ENCODE measurements at regions not wholly inside any gene's neighbourhood (a gene's known extent, or its start where the extent isn't known, plus 50 kb on each side); places are given as distances from the start of the nearest gene placed in this dataset.
"Not testable (repeated sequence)": the region's sequence is repeated elsewhere in the genome, so short reads cannot be mapped to it uniquely, and the experiment has no call there.

DNA sequence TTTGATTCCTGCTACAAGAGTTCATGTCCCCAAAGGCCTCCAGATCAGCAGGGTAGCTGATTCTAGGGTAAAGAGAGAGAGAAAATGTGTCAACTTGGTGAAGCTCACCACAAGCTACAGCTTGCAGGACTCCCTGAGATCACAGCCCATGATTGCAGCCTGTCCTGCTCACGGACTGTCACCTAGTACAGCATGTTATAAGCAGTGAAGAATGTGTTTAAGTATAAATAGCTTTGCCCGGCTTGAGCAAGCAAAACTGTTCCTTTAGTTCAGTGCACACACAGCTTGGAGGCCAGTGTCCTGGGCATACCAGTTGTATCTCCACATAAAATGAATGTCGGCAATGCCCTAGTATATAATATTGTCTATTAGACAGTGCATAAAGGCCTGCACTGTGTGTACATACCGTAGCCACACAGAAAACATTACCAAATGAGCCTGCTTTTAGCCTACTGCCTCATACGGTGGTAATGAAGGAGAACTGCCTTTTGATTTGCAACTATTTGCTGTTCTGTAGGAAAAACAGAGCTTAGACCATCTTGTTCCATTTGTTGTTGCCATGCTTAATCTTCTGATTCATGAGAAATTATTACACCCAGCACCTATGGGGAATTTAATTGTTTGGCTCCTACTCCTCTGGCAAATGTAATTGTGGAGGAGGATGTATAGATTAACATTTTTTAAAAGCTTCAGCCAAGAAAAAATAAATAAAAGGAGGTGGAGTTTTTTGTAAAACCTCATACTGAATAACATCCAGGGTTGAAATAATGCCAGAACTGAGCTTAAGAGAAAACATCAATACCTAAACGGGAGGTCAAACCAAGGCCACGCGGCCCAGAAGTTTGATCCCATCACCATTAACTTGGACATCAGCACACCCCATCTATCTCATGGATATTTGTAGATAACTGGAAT, 108.1 kb upstream of the G2E3 start:
- Histone ChIP-seq H3K4me2 (ENCODE audit: low read length) (no peak overlapping the region), H3K36me3 (ENCODE audit: insufficient read depth, low read length) (no peaks in the 10 kb centered on the region), H3K9ac (ENCODE audit: low read depth, low read length) (no peak overlapping the region), H3K9me3 (replicated peaks; ENCODE audit: low read length) (no peaks in the 10 kb centered on the region), H3K27me3 (ENCODE audit: control insufficient read depth, insufficient read depth, low read length) (peaks cover 8% of the 10 kb centered on the region), H3K4me1 (ENCODE audit: control insufficient read depth, insufficient read depth, low read length) (no peaks in the 10 kb centered on the region), H3K4me3 (ENCODE audit: low read length) (no peak overlapping the region)

DNA sequence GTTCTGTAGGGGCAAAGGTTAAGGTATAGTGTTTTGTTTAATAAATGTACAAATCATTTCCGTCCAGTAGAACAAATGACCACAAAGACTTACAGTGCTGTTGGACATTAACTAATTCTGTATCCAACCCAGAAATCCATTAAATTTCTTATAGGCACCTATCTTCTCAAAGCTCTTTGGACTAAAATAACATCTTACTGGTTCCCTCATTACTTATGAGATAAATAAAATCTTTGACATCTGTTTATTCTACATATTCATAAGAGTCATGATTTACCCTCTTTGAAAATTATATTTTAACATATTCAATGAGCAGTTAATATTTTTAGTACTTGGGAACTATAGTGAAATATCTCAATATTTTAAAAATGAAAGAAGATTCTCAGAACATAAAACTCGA, 102.7 kb upstream of the G2E3 start:
- Histone ChIP-seq H3K9ac (ENCODE audit: low read depth, low read length) (no peak overlapping the region), H3K9me3 (replicated peaks; ENCODE audit: low read length) (no peaks in the 10 kb centered on the region), H3K27me3 (ENCODE audit: control insufficient read depth, insufficient read depth, low read length) (peaks cover 13% of the 10 kb centered on the region), H3K4me3 (ENCODE audit: low read length) (no peak overlapping the region), H3K4me2 (ENCODE audit: low read length) (no peak overlapping the region), H3K4me1 (ENCODE audit: control insufficient read depth, insufficient read depth, low read length) (no peaks in the 10 kb centered on the region), H3K36me3 (ENCODE audit: insufficient read depth, low read length) (no peaks in the 10 kb centered on the region)

DNA sequence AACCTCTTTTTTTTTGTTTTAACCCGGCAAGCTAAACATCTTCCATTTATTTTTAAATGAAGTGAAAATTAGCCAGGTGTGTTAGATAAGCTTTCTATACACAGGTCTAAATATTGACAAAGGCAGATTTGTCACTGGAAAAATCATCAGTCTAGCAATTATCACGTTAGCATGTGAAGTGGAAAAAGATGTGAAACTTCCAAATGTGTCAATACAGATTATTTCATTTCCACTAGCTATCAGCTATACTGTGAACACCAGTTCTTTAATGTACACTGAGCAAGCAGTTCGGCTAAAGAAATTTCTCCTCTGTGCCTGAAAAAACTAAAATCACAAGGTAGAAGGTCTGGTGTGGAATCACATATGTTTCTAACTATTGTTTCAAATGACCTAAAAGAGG, 96.6 kb upstream of the G2E3 start:
- no peaks in the 10 kb centered on the region for H3K4me1 ChIP-seq (ENCODE audit: control insufficient read depth, insufficient read depth, low read length)
- H3K4me2 ChIP-seq (ENCODE audit: low read length) = no peak overlapping the region
- H3K36me3 ChIP-seq (ENCODE audit: insufficient read depth, low read length) = no peaks in the 10 kb centered on the region
- H3K9ac ChIP-seq (ENCODE audit: low read depth, low read length) = no peak overlapping the region
- H3K27me3 ChIP-seq (ENCODE audit: control insufficient read depth, insufficient read depth, low read length) = peaks cover 31% of the 10 kb centered on the region
- no peaks in the 10 kb centered on the region for H3K9me3 ChIP-seq (replicated peaks; ENCODE audit: low read length)
- H3K4me3 ChIP-seq (ENCODE audit: low read length) = no peak overlapping the region

DNA sequence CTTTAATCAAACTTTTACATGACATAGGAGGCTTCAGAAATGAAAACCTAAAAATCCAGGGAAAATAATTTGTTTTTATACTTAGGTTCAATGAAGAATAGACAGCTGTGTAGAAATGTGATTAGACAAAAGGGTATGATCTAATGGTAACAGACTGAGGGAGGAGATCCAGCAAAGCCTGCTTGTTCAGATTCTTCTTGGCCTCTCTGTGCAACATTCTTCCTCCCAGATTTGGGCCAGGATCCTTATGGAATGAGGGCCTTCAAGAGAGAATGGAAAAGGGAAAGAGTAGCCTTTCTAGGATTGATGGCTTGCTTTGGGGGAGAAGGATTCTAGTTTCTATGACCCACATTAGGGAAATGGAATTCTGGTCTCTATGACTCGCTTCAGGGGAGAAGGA, 94.5 kb upstream of the G2E3 start:
- Histone ChIP-seq H3K9me3 (replicated peaks; ENCODE audit: low read length) (no peaks in the 10 kb centered on the region), H3K4me3 (ENCODE audit: low read length) (no peak overlapping the region), H3K36me3 (ENCODE audit: insufficient read depth, low read length) (no peaks in the 10 kb centered on the region), H3K4me1 (ENCODE audit: control insufficient read depth, insufficient read depth, low read length) (no peaks in the 10 kb centered on the region), H3K4me2 (ENCODE audit: low read length) (no peak overlapping the region), H3K9ac (ENCODE audit: low read depth, low read length) (no peak overlapping the region), H3K27me3 (ENCODE audit: control insufficient read depth, insufficient read depth, low read length) (peaks cover 39% of the 10 kb centered on the region)

DNA sequence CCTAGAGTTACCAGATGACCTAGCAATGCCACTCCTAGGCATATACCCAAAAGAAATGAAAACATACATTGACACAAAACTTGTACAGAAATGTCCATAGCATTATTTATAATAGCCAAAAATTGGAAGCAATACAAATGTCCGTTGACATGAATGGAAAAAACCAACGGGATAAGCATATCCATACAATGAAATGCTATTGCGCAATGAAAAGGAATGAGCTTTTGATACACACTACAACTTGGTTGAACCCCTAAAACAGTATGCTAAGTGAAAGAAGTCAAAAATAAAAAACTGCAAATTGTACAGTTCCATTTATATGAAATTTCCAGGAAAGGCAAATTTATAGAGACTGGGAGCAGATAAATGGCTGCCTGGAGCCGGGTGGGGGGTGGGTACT, 90.6 kb upstream of the G2E3 start:
- Histone ChIP-seq H3K4me1 (ENCODE audit: control insufficient read depth, insufficient read depth, low read length) (no peaks in the 10 kb centered on the region), H3K36me3 (ENCODE audit: insufficient read depth, low read length) (no peaks in the 10 kb centered on the region), H3K27me3 (ENCODE audit: control insufficient read depth, insufficient read depth, low read length) (peaks cover 33% of the 10 kb centered on the region), H3K9ac (ENCODE audit: low read depth, low read length) (no peak overlapping the region), H3K4me3 (ENCODE audit: low read length) (no peak overlapping the region), H3K9me3 (replicated peaks; ENCODE audit: low read length) (no peaks in the 10 kb centered on the region), H3K4me2 (ENCODE audit: low read length) (no peak overlapping the region)

DNA sequence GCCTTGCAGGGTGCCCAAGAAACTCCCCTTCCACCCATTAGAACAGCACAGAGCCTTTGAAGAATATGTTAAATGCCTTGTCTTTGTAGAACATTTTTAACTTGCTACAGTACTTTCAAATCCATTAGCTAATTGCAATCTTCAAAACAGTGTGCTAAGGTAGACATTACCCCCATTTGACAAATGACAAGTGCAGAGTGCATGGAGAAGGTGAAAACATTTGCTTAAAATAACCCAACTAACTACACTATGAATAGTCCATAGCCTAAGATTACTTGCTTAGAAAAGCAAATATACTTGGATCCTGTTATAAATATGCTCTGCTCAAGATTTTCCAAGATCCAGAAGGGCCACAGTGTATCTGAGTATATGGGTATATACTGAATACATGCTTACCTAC, 87.0 kb upstream of the G2E3 start:
- Histone ChIP-seq H3K36me3 (ENCODE audit: insufficient read depth, low read length) (no peaks in the 10 kb centered on the region), H3K4me3 (ENCODE audit: low read length) (no peak overlapping the region), H3K9me3 (replicated peaks; ENCODE audit: low read length) (no peaks in the 10 kb centered on the region), H3K27me3 (ENCODE audit: control insufficient read depth, insufficient read depth, low read length) (peaks cover 30% of the 10 kb centered on the region), H3K4me1 (ENCODE audit: control insufficient read depth, insufficient read depth, low read length) (no peaks in the 10 kb centered on the region), H3K9ac (ENCODE audit: low read depth, low read length) (no peak overlapping the region), H3K4me2 (ENCODE audit: low read length) (no peak overlapping the region)

DNA sequence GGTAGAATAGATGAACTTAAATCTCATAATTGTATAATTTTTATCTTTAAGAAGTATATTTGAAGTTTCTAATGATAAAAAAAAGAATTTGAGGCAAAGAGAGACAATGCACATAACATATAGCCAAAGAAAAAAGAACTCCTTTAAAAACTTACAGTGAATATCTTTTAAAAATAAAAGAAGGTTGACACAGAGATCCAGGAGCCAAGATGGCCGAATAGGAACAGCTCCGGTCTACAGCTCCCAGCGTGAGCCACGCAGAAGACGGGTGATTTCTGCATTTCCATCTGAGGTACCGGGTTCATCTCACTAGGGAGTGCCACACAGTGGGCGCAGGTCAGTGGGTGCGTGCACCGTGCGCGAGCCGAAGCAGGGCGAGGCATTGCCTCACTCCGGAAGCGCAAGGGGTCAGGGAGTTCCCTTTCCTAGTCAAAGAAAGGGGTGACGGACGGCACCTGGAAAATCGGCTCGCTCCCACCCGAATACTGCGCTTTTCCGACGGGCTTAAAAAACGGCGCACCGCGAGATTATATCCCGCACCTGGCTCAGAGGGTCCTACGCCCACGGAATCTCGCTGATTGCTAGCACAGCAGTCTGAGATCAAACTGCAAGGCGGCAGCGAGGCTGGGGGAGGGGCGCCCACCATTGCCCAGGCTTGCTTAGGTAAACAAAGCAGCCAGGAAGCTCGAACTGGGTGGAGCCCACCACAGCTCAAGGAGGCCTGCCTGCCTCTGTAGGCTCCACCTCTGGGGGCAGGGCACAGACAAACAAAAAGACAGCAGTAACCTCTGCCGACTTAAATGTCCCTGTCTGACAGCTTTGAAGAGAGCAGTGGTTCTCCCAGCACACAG, 84.9 kb upstream of the G2E3 start:
- H3K4me1 ChIP-seq (ENCODE audit: control insufficient read depth, insufficient read depth, low read length); H3K4me2 ChIP-seq (ENCODE audit: low read length); H3K9ac ChIP-seq (ENCODE audit: low read depth, low read length); H3K9me3 ChIP-seq (replicated peaks; ENCODE audit: low read length); H3K4me3 ChIP-seq (ENCODE audit: low read length); H3K36me3 ChIP-seq (ENCODE audit: insufficient read depth, low read length): not testable (repeated sequence)
- H3K27me3 ChIP-seq (ENCODE audit: control insufficient read depth, insufficient read depth, low read length) = peaks cover 25% of the 10 kb centered on the region

DNA sequence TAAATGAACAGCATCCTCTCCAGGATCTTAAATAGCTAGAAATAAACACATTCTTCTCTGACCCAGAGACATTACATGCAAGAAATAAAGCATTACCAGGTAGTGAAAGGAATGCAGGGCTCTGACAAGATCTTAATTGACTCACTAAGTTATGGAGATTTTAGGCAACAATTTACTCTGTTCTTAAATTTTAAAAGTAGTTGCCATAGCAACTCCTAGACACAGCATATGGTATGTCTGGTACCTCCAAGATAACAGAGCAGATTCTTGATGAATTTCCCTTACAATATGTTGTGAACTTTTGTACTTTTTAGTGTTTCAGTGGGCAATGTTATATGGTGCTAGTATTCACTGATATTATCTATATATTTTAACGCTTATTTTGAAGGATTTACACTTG, 76.7 kb upstream of the G2E3 start:
- Histone ChIP-seq H3K4me1 (ENCODE audit: control insufficient read depth, insufficient read depth, low read length) (no peaks in the 10 kb centered on the region), H3K9me3 (replicated peaks; ENCODE audit: low read length) (no peaks in the 10 kb centered on the region), H3K9ac (ENCODE audit: low read depth, low read length) (no peak overlapping the region), H3K4me3 (ENCODE audit: low read length) (no peak overlapping the region), H3K4me2 (ENCODE audit: low read length) (no peak overlapping the region), H3K27me3 (ENCODE audit: control insufficient read depth, insufficient read depth, low read length) (peaks cover 18% of the 10 kb centered on the region), H3K36me3 (ENCODE audit: insufficient read depth, low read length) (no peaks in the 10 kb centered on the region)

DNA sequence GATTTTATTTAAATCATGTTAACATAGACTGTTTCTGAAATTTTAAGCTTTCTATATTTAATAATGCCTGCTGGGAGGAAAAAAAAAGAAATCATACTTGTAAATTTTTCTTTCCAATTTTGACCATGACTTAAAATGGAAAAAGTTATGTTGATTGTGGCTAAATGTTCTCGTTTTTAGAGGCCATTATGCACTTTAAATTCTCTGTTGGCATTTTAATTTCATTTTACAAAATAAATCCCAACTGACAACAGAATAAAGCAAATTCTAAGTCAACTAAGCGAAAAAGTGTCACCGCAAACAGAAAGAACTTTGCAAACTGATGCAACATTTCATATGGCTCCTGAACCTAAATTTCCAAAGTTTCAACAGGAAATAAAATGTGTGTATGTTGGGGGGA, 74.8 kb upstream of the G2E3 start:
- no peaks in the 10 kb centered on the region for H3K9me3 ChIP-seq (replicated peaks; ENCODE audit: low read length)

DNA sequence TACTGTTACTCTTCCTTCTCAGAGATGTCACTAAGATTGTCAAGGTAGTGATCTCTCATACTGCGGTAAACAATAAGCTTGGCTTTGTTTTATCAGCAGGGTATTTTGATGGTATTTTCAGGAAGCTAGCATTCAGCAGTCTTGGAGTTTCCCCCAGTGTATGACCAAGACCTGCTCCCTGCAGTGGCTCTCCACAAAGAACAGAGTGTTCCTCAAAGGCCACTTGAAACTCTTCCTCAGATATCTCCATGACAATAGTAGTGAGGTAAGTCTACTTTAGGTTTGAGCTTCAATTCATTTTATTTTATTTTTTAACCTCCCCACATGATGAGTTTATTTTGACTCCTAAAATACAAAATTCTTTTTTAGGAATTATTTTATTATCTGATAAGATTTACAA, 74.0 kb upstream of the G2E3 start:
- Histone ChIP-seq H3K4me2 (ENCODE audit: low read length) (no peak overlapping the region), H3K27me3 (ENCODE audit: control insufficient read depth, insufficient read depth, low read length) (peaks cover 18% of the 10 kb centered on the region), H3K4me1 (ENCODE audit: control insufficient read depth, insufficient read depth, low read length) (no peaks in the 10 kb centered on the region), H3K9me3 (replicated peaks; ENCODE audit: low read length) (no peaks in the 10 kb centered on the region), H3K9ac (ENCODE audit: low read depth, low read length) (no peak overlapping the region), H3K36me3 (ENCODE audit: insufficient read depth, low read length) (no peaks in the 10 kb centered on the region), H3K4me3 (ENCODE audit: low read length) (no peak overlapping the region)

More for the DNA sequence above, 74.8 kb upstream of the G2E3 start:
- Histone ChIP-seq H3K27me3 (ENCODE audit: control insufficient read depth, insufficient read depth, low read length) (peaks cover 18% of the 10 kb centered on the region), H3K4me1 (ENCODE audit: control insufficient read depth, insufficient read depth, low read length) (no peaks in the 10 kb centered on the region), H3K9ac (ENCODE audit: low read depth, low read length) (no peak overlapping the region), H3K4me3 (ENCODE audit: low read length) (no peak overlapping the region), H3K4me2 (ENCODE audit: low read length) (no peak overlapping the region), H3K36me3 (ENCODE audit: insufficient read depth, low read length) (no peaks in the 10 kb centered on the region)

DNA sequence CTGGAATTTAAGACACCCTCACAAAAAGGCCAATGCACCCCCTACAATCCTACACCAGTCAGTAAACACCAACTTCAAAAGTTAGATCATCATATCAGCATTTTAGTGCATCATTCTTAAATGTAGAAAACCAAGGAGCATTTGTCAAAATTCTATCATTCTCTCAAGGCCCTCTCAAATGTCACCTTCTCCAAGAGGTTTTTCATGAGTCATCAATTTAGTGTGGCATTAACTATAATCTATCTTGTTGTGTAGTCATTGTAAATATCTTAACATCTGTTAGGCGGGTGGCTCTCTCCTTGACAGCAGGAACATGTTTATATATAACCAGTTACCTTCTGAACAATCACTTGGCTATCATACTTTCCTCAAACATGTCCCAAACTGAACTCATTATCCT, 62.1 kb upstream of the G2E3 start:
- H3K36me3 ChIP-seq (ENCODE audit: insufficient read depth, low read length) = no peaks in the 10 kb centered on the region

More for the DNA sequence above, 62.1 kb upstream of the G2E3 start:
- no peak overlapping the region for H3K9ac ChIP-seq (ENCODE audit: low read depth, low read length)
- H3K4me3 ChIP-seq (ENCODE audit: low read length) = no peak overlapping the region
- no peaks in the 10 kb centered on the region for H3K9me3 ChIP-seq (replicated peaks; ENCODE audit: low read length)
- H3K27me3 ChIP-seq (ENCODE audit: control insufficient read depth, insufficient read depth, low read length) = peaks cover 16% of the 10 kb centered on the region
- H3K4me2 ChIP-seq (ENCODE audit: low read length) = no peak overlapping the region
- H3K4me1 ChIP-seq (ENCODE audit: control insufficient read depth, insufficient read depth, low read length) = no peaks in the 10 kb centered on the region
